Activated CD8-positive, alpha-beta T cell treated with anti-CD3 and anti-CD28 coated beads for 36 hours (primary cell): ENCODE measurements at regions not wholly inside any gene's neighbourhood (a gene's known extent, or its start where the extent isn't known, plus 50 kb on each side); places are given as distances from the start of the nearest gene placed in this dataset.

Experiments
- ATAC-seq: fragments of 200-7000 bp; cut with Tn5 transposase; one replicate; pipeline ENCODE4 v1.10.0; 2021; ENCODE audit warnings: mild to moderate bottlenecking, moderate library complexity
- CTCF ChIA-PET: fragments of 350-600 bp; sonication (Branson Sonifier 250); formaldehyde crosslinking; loops from one replicate; lab custom pipeline; 2021; ENCODE audit warnings: antibody characterized with exemption; lab: Charles Lee
- POLR2A ChIA-PET: fragments of 350-600 bp; sonication (Branson Sonifier 250); formaldehyde crosslinking; loops from one replicate; lab custom pipeline; 2021; ENCODE audit warnings: antibody characterized with exemption; lab: Charles Lee
- DNase-seq: peaks from one replicate; pipeline ENCODE4 v3.0.0-alpha.2; 2020
- H3K27ac Mint-ChIP-seq: one replicate; pipeline ENCODE4 v1.8.0; 2021; ENCODE audit warnings: mild to moderate bottlenecking, mixed read lengths
- H3K27me3 Mint-ChIP-seq: one replicate; pipeline ENCODE4 v1.8.0; 2021; ENCODE audit warnings: mixed read lengths
- H3K36me3 Mint-ChIP-seq: one replicate; pipeline ENCODE4 v1.8.0; 2021; ENCODE audit warnings: low read depth, mixed read lengths
- H3K4me1 Mint-ChIP-seq: one replicate; pipeline ENCODE4 v1.8.0; 2021; ENCODE audit warnings: low read depth, mixed read lengths
- H3K4me3 Mint-ChIP-seq: one replicate; pipeline ENCODE4 v1.8.0; 2021; ENCODE audit warnings: mild to moderate bottlenecking, moderate library complexity, mixed read lengths
- H3K9me3 Mint-ChIP-seq: one replicate; pipeline ENCODE4 v1.8.0; 2021; ENCODE audit warnings: mixed read lengths
- intact Hi-C: fragments of 100-400 bp; cut with micrococcal nuclease; formaldehyde crosslinking; loops from one replicate; pipeline ENCODE4 v1.10.0; 2022
- TF ChIP-seq, protein P1 (sequence below): fragments of 200-600 bp; IDR thresholded peaks from one replicate; pipeline ENCODE4 v1.8.0; 2022; ENCODE audit warnings: antibody characterized with exemption, mild to moderate bottlenecking

- TF ChIP-seq, protein P1, sequence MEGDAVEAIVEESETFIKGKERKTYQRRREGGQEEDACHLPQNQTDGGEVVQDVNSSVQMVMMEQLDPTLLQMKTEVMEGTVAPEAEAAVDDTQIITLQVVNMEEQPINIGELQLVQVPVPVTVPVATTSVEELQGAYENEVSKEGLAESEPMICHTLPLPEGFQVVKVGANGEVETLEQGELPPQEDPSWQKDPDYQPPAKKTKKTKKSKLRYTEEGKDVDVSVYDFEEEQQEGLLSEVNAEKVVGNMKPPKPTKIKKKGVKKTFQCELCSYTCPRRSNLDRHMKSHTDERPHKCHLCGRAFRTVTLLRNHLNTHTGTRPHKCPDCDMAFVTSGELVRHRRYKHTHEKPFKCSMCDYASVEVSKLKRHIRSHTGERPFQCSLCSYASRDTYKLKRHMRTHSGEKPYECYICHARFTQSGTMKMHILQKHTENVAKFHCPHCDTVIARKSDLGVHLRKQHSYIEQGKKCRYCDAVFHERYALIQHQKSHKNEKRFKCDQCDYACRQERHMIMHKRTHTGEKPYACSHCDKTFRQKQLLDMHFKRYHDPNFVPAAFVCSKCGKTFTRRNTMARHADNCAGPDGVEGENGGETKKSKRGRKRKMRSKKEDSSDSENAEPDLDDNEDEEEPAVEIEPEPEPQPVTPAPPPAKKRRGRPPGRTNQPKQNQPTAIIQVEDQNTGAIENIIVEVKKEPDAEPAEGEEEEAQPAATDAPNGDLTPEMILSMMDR, result no peak
- no peak overlapping the region for H3K4me3 Mint-ChIP-seq
- no peaks in the 10 kb centered on the region for H3K4me1 Mint-ChIP-seq
- intact Hi-C loops, result no loop called here
- ChIA-PET POLR2A (no interaction called here), CTCF (no interaction called here)
- peaks cover 2% of the 10 kb centered on the region for H3K27me3 Mint-ChIP-seq
- DNase-seq (no peak), ATAC-seq (no peak)
- H3K36me3 Mint-ChIP-seq, result no peaks in the 10 kb centered on the region
- H3K27ac Mint-ChIP-seq, result no peak overlapping the region
- no peaks in the 10 kb centered on the region for H3K9me3 Mint-ChIP-seq
Observed at GRCh38 chr11:116073854-116074837, 569.9 kb upstream of the CADM1 start.

DNA sequence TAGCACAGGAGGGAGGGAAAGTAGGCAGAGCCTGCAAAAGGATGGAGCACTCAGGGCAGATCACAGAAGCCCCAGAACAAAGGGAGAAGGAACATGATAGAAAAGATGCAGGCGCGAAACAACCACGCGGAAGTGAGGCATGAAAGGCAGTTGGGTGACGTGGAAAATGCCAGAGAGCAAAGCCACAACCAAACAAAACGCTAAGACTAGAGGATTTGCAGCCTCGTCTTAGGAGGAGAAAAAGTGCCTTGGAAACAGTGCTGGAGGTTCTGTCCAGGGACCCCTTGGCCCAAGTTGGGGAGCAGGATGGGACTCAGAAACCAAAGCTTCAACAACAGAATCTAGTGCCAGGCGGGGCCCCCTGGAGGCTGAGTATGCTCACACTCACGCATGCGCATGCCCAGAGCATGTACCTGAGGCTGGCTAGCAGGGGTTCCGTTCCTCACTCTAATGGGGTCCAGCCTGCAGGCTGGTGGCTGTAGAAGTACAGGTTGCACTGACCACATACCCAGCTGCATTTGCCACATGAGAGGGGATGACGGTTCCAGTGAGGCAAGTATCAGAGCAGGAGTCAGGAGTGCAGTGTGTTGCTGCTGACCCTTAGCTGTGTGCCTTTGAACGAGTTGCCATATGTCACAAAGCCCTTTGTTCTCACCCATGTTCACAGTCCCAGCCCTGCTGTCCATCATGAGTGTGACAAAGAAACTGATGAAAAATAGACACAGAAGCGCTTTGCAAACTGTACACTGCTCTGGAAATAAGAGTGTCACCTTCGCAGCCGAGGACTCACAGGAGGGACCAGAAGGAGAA is 568.6 kb upstream of the CADM1 start:
- intact Hi-C loops, result no loop called here
- H3K4me1 Mint-ChIP-seq, result no peaks in the 10 kb centered on the region
- no peaks in the 10 kb centered on the region for H3K9me3 Mint-ChIP-seq
- TF ChIP-seq, protein P1, result peak; percentile 11
- ATAC-seq (no peak), DNase-seq (peak; percentile 6)
- CTCF ChIA-PET, result no interaction called here
- POLR2A ChIA-PET, result no interaction called here
- H3K27me3 Mint-ChIP-seq, result peaks cover 2% of the 10 kb centered on the region
- H3K27ac Mint-ChIP-seq, result no peak overlapping the region
- H3K4me3 Mint-ChIP-seq, result no peak overlapping the region
- no peaks in the 10 kb centered on the region for H3K36me3 Mint-ChIP-seq

- no peaks in the 10 kb centered on the region for H3K4me1 Mint-ChIP-seq
- no peaks in the 10 kb centered on the region for H3K9me3 Mint-ChIP-seq
- no peaks in the 10 kb centered on the region for H3K36me3 Mint-ChIP-seq
- intact Hi-C loops, result no loop called here
- DNase-seq (no peak), ATAC-seq (no peak)
- ChIA-PET CTCF (no interaction called here), POLR2A (no interaction called here)
- TF ChIP-seq, protein P1, result no peak
- no peak overlapping the region for H3K4me3 Mint-ChIP-seq
- peaks cover 2% of the 10 kb centered on the region for H3K27me3 Mint-ChIP-seq
- no peak overlapping the region for H3K27ac Mint-ChIP-seq
Observed at GRCh38 chr11:116072133-116072532, 567.9 kb upstream of the CADM1 start.

- DNase-seq (no peak), ATAC-seq (no peak)
- H3K4me3 Mint-ChIP-seq, result no peak overlapping the region
- POLR2A ChIA-PET, result no interaction called here
- no peaks in the 10 kb centered on the region for H3K36me3 Mint-ChIP-seq
- H3K27me3 Mint-ChIP-seq, result peaks cover 2% of the 10 kb centered on the region
- intact Hi-C loops, result no loop called here
- TF ChIP-seq, protein P1, result no peak
- H3K9me3 Mint-ChIP-seq, result no peaks in the 10 kb centered on the region
- H3K4me1 Mint-ChIP-seq, result no peaks in the 10 kb centered on the region
- no peak overlapping the region for H3K27ac Mint-ChIP-seq
- CTCF ChIA-PET, result no interaction called here
Observed at GRCh38 chr11:116071241-116071640, 567.0 kb upstream of the CADM1 start.

DNA sequence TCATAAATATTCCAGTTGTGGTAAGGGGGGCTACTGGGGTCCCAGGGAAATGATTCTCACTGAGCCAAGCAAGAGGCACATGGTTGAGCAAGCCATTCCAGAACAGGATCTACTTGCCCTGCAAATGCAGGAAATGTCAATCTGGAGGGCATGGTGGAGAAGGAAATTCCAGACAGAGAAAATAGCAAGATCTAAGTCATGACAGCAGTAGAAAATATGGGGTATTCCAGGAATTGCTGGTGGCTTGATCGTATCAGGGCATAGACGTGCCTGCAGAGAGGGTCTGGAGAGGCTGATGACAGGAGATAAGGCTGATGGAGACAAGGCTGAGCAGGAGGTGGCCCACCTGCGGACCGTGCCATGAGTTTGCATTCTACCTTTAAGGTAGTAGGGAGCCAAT is 566.3 kb upstream of the CADM1 start:
- TF ChIP-seq, protein P1, result no peak
- Mint-ChIP-seq H3K36me3 (no peaks in the 10 kb centered on the region), H3K27ac (no peak overlapping the region), H3K9me3 (no peaks in the 10 kb centered on the region), H3K4me3 (no peak overlapping the region), H3K27me3 (peaks cover 2% of the 10 kb centered on the region), H3K4me1 (no peaks in the 10 kb centered on the region)
- no peak for DNase-seq
- CTCF ChIA-PET, result no interaction called here
- POLR2A ChIA-PET, result no interaction called here
- intact Hi-C loops, result no loop called here
- no peak for ATAC-seq
